HG03342 (cell line): ENCODE measurements at regions not wholly inside any gene's neighbourhood (a gene's known extent, or its start where the extent isn't known, plus 50 kb on each side); places are given as distances from the start of the nearest gene placed in this dataset.
"Not testable (repeated sequence)": the region's sequence is repeated elsewhere in the genome, so short reads cannot be mapped to it uniquely, and the experiment has no call there.

Source experiments
- ATAC-seq: cut with Tn5 transposase; IDR thresholded peaks from one replicate; pipeline ENCODE4 v1.9.1; 2021; ENCODE audit warnings: mild to moderate bottlenecking, moderate library complexity; ENCODE audit not compliant: unreplicated experiment

- ATAC-seq = not testable (repeated sequence)
These were observed 150.9 kb upstream of the TEX13D start for GRCh38 chrX:124181515-124181914.

GRCh38 chrX:124190440-124190839 is 142.0 kb upstream of the TEX13D start:
- no peak for ATAC-seq

DNA sequence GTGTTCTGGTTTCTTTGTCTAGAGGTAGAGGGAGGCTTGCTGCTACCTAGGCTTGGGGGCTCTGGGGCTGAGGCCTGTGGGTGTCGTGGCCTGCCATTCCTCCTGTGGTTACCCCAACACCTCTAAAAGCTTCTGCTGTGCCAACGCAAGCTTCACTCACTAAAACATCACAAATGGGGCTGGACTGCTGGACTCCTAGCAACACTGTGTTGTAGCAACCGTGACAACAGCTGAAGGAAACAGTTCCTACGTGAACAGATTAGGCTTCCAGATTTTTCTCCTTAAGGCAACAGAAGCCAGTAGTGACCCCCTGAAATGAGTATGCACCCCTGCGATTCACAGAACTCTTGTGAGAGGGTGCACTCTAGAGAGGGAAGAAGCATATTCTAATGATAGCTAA is 138.3 kb upstream of the TEX13D start:
- no peak for ATAC-seq

DNA sequence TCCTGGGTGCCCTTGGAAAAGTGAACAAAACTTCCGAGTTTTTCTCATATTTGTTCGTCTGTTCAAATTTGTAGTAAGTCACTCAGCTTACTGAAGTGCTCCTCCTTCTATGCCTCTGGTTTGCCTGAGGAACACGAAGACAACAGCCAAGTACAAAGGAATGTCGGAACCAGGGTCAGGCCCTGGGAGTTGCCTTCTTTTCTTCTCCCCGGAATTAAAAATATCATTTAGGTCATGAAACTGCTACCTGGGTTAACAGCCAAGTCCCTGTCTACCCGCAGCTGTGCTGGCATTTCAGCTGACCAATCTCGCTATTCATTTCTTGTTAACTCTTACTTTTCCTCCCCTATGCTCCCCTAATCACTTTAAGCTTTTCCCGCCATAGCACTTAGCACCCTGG is 137.6 kb upstream of the TEX13D start:
- no peak for ATAC-seq

GRCh38 chrX:124203311-124203710 is 129.1 kb upstream of the TEX13D start:
- ATAC-seq = no peak

GRCh38 chrX:124208660-124209059 is 123.8 kb upstream of the TEX13D start:
- no peak for ATAC-seq

- no peak for ATAC-seq
These were observed 122.5 kb upstream of the TEX13D start for GRCh38 chrX:124209792-124210576.

DNA sequence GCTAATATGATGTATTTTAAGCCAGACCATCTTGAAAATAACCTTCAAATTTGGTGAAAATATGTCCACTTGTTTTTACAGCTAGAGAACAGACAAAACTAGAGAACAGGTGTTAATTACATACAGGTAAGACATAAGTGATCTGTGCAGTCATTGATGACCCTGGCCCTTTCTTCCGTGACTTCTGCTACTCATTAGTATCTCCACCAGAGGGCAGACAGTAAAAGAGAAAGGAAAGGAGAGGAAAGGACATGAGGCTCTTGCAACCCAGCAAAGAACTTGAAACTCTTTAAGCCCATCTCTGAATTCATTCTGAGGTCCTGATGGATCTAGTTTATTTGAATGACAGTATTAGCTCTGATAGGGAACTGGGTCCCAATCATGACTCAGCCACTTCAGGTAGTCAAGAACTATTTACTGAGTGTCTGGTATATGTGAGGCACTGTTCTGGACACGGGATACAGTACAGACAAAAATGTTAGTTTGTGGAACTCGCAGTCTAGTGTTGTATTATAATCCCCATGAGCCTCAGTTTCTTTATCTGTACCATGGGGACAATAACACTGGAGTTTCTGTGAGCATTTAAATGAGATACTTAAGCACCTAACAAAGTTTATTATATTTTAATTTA is 121.0 kb upstream of the TEX13D start:
- peak; percentile 85 for ATAC-seq

DNA sequence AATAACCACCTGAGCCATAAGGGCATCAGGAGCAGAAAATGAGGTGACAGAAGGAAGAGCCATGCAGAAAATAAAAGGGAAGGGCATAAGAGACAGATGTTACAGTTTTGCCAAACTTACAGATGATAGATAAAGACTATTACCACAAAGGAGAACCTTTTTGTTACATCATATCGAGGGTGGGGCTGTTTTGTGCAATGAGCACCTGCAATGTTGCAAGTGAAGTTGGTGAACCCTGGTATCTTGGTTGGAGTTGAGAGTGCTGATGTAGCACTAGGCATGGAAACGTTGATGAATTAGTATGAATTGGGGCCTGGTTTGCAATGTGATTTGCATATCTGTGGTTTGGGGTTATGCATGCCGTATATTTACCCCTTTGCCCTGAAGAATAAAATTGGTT is 119.8 kb upstream of the TEX13D start:
- ATAC-seq = no peak

DNA sequence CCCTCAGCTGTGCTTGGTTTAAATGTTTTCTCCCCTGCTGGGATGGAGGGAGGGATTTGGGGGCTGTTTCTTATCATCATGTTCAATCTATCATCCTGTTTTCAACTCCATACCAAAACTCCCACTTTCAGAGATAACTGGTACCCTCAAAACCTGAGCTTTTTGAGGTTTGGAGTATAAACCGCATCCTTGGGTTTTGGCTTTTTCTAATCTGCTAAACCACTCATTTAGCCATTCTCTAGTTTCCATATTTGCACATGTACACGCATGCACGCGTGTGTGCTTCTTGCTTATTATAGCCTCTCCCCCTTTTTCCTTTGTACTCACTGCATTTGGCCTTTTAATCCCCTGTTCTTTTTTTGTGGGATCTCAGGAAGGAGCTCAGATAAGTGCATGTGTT is 116.7 kb upstream of the TEX13D start:
- ATAC-seq = no peak

DNA sequence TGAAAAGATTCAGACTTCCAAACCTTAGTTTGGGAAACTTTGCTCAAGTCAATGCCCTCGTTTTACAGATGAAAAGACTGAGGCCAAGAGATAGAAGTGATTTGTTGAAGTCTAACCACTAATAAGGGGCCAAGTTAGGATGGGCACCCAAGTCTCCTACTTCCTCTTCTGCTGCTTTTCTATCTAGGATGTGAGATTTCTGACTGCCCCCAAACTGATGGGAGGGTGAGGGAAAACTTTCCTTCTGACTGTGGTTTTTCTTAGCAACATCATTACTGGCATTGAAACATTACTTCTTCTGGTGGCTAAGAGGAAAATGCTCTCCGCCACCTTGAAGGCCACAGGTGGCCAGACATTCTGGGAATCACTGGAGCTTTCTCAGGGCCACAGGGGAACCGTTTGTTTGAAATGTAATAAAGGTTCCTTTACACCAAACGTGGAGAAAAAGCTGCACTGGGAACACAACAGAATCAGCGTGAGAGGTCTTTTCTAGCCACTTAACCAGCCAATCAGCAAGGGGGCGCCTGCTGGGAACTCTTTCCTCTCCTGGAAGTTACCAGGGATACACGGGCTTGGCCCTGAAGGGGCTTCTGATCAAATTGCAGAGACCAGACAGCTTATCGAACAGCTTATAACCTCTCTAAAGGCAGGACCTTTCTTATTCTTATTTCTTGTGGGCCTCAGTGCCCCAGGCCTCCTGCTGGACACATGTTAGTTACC is 115.9 kb upstream of the TEX13D start:
- no peak for ATAC-seq

- ATAC-seq = peak; percentile 76
These were observed 114.9 kb upstream of the TEX13D start for GRCh38 chrX:124217304-124218251.

DNA sequence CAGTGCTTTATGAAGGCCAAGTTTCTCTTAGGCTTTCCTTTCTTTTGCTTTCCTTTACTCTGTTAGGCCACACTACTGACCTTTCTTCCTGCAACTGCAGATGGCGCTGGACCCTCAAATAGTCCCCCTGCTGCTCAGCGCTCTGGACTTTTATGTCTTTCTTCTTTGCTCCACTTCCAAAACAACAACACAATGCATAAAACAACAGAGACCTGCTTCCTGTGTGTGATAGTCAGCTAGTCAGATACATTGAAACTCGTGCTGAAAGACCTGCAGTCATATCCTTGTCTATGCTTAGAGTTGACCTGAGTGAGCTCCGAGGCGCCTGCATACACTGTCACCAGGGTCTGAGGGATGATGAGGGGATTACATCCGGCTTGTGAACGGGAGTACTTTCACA is 108.9 kb upstream of the TEX13D start:
- ATAC-seq = no peak

GRCh38 chrX:124224528-124224927 is 107.9 kb upstream of the TEX13D start:
- ATAC-seq = no peak

DNA sequence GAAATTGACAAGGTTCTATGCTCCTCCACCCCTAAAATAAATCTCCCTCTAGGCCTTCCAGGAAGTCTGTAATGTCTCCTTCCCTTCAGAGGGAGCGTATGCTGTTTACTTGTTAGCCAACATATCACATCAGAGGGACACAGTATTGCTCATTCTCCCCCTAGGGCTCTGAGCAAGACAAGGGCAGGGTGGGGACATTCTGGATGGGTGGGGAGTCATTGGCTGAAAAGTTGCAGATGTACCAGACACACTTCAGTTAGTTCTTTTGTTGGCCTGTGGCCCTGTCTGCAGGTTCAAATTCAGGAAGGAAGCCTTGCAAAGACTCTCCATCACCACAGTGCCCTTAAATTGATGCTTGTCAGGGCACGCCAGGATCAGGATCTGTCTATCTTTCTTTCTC is 106.3 kb upstream of the TEX13D start:
- ATAC-seq = no peak

GRCh38 chrX:124228849-124229248 is 103.6 kb upstream of the TEX13D start:
- no peak for ATAC-seq

GRCh38 chrX:124229374-124229773 is 103.1 kb upstream of the TEX13D start:
- ATAC-seq = no peak

DNA sequence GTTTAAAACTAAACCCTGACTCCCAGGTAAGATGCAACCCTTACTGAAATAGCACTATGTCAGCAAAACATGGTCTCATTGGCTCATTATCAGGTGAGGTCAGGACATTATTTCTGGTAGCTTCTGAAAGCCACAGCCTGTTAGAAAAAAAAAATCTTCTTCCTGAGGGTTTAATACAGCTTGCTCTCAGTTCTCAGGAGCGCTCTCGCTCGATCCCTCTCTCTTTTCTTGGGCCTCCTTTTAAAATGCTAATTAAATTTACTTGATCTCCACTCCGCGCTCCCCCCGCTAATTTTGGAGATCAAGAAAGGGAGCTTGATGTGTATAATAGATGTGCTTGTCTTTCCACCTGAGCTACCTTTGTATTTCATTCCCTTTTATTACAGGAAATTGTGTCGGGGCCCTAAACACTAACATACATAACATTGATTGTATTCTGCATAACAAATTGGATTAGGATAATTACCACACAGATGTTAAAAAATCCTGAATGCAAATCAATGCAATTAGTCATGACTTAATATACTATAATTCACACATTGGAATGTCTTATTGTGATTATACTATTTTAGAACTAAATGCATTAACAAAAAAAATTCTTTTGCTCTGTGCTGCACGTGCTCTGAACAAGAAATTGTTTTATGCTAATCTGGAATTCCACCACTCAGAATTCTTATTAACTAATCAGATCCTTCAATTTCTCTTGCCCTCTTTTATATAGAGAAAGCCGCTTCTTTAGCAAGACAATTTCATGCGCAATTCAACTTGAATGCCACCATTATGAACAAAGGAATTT is 101.6 kb upstream of the TEX13D start:
- ATAC-seq = no peak

DNA sequence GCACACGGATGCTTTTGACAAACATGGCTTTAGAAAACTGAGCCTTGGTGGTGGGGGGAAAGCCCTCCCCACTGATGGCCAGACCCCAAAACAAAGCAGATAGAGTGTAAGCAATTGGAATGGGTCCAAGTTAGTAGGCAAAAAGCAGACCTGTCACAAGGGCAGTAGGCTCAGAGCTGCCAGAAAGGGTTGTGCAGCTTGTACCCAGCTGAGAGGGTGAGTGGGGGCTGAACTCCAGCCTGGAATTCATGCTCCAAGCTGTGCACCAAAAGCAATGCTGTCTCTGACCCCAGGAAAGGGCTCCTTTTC is 101.1 kb upstream of the TEX13D start:
- no peak for ATAC-seq

GRCh38 chrX:124232523-124233201 is 99.8 kb upstream of the TEX13D start:
- peak; percentile 69 for ATAC-seq
